Globus pallidus (tissue), 1 donor: ENCODE measurements at regions not wholly inside any gene's neighbourhood (a gene's known extent, or its start where the extent isn't known, plus 50 kb on each side); places are given as distances from the start of the nearest gene placed in this dataset.
A peak's percentile ranks its signal among the peaks of the same experiment; 100 is the strongest.
"Not testable (repeated sequence)": the region's sequence is repeated elsewhere in the genome, so short reads cannot be mapped to it uniquely, and the experiment has no call there.

Source experiments
- DNase-seq: peaks from one replicate; pipeline ENCODE4 v3.0.0-alpha.2; 2015; ENCODE audit warnings: low spot score

GRCh38 chr7:138220321-138220720 lies 144.1 kb downstream of the AKR1D1 start:
- not testable (repeated sequence) for DNase-seq

GRCh38 chr7:138221388-138221787 lies 145.1 kb downstream of the AKR1D1 start:
- not testable (repeated sequence) for DNase-seq

GRCh38 chr7:138223402-138223879 lies 147.2 kb downstream of the AKR1D1 start:
- no peak for DNase-seq

GRCh38 chr7:138226001-138226476 lies 149.8 kb downstream of the AKR1D1 start:
- peak; percentile 42 for DNase-seq

GRCh38 chr7:138226745-138227279 lies 150.6 kb downstream of the AKR1D1 start:
- DNase-seq = no peak

GRCh38 chr7:138228119-138228518 lies 151.9 kb downstream of the AKR1D1 start:
- no peak for DNase-seq

GRCh38 chr7:138228769-138229168 lies 152.5 kb downstream of the AKR1D1 start:
- DNase-seq = no peak

- DNase-seq = no peak
Measured at GRCh38 chr7:138233189-138233588, 156.9 kb downstream of the AKR1D1 start.

- no peak for DNase-seq
Measured at GRCh38 chr7:138235207-138235606, 158.9 kb downstream of the AKR1D1 start.

- no peak for DNase-seq
Measured at GRCh38 chr7:138237995-138238394, 161.7 kb downstream of the AKR1D1 start.

- no peak for DNase-seq
Measured at GRCh38 chr7:138238734-138239659, 162.7 kb downstream of the AKR1D1 start.

GRCh38 chr7:138243430-138243829 lies 167.2 kb downstream of the AKR1D1 start:
- no peak for DNase-seq

- DNase-seq = no peak
Measured at GRCh38 chr7:138243836-138244235, 167.6 kb downstream of the AKR1D1 start.

- DNase-seq = no peak
Measured at GRCh38 chr7:138244606-138245005, 168.3 kb downstream of the AKR1D1 start.

- DNase-seq = no peak
Measured at GRCh38 chr7:138245216-138245615, 169.0 kb downstream of the AKR1D1 start.

- DNase-seq = no peak
Measured at GRCh38 chr7:138245682-138246081, 169.4 kb downstream of the AKR1D1 start.

GRCh38 chr7:138246428-138246827 lies 170.2 kb downstream of the AKR1D1 start:
- DNase-seq = no peak

- DNase-seq = no peak
Measured at GRCh38 chr7:138247081-138247480, 170.8 kb downstream of the AKR1D1 start.

- no peak for DNase-seq
Measured at GRCh38 chr7:138247568-138248333, 171.5 kb downstream of the AKR1D1 start.

GRCh38 chr7:138248609-138249008 lies 172.3 kb downstream of the AKR1D1 start:
- no peak for DNase-seq

GRCh38 chr7:138249975-138250374 lies 173.7 kb downstream of the AKR1D1 start:
- no peak for DNase-seq

- DNase-seq = not testable (repeated sequence)
Measured at GRCh38 chr7:138252666-138253065, 176.4 kb downstream of the AKR1D1 start.
